GM12892 (cell line): ENCODE measurements at regions not wholly inside any gene's neighbourhood (a gene's known extent, or its start where the extent isn't known, plus 50 kb on each side); places are given as distances from the start of the nearest gene placed in this dataset.

Experiments used
- DNase-seq: peaks from one replicate; pipeline ENCODE4 v3.0.0; 2011; ENCODE audit not compliant: insufficient read length
- FAIRE-seq: peaks from 2 replicates; lab custom pipeline; 2011; peaks lifted over from hg19 to GRCh38; lab: Jason Lieb, UNC
- POLR2A ChIP-seq: IDR thresholded peaks from 2 replicates; pipeline ENCODE4 v1.6.1; 2011; ENCODE audit warnings: low read depth, low read length, control low read depth
- POLR2AphosphoS5 ChIP-seq: IDR thresholded peaks from 2 replicates; pipeline ENCODE4 v1.6.1; 2011; ENCODE audit warnings: low read depth, low read length, control low read depth
- TAF1 ChIP-seq: IDR thresholded peaks from 2 replicates; pipeline ENCODE4 v1.6.1; 2011; ENCODE audit warnings: low read depth, mild to moderate bottlenecking, control low read depth, low read length, borderline replicate concordance

DNA sequence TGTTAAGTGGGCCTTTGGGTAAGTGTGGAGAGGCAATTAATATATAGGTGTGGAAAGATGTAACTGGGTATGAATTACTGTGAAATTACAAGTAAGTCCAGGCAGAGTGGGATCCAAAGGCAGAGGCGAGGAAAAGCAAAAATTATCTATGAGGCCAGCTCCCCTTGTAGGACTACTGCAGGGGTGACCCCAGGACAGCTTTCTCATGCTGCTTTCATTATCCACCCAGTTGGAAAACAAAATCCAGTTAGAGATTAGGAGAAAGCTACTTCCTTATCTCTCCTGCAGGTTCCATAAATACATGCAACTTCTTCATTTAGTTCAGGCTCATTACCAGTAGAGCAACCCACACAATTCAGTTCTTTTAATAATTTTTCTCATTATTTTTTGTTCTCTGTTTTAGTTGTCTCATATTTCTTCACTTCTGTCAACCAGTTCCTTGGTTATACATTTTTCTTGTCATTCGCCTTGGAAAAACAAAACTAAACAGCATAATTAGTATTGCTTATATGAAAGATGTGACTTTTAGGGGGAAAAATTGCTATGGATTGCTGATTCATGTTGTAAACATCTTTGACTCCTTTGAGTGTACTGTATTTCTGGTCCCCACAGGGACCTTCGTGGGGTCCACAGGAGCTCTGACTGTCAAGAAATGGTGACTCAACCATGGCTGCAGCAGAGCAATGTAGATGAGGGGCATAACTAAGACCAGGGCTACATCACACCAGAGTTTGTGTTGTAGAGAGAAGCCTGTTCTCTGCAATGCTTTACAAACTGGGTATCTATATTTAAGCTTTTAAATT, 110.4 kb upstream of the PARD3B start:
- TF ChIP-seq POLR2AphosphoS5, result no peak
- no peak for TF ChIP-seq TAF1
- no peak for TF ChIP-seq POLR2A
- FAIRE-seq (no peak), DNase-seq (no peak)

DNA sequence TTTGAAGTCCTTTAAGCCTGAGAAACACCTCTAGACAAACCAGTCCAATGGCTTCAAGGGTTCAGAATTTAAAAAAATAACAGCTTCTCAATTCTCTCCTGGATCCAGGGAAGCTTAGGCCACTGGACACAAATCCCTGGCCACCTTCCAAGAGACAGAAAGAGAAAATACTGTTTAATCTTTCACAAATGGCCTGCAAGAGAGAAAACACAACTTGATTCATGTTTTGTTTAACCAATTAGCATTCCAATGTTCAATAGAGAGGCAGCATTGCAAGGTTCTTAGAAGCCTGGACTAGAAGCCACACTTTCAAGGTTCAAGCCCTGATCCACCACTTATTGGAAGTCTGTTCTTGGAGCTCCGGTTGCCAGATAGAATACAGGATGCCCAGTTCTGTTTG, 109.0 kb upstream of the PARD3B start:
- DNase-seq (no peak), FAIRE-seq (no peak)
- TF ChIP-seq TAF1, result no peak
- TF ChIP-seq POLR2AphosphoS5, result no peak
- TF ChIP-seq POLR2A, result no peak

DNA sequence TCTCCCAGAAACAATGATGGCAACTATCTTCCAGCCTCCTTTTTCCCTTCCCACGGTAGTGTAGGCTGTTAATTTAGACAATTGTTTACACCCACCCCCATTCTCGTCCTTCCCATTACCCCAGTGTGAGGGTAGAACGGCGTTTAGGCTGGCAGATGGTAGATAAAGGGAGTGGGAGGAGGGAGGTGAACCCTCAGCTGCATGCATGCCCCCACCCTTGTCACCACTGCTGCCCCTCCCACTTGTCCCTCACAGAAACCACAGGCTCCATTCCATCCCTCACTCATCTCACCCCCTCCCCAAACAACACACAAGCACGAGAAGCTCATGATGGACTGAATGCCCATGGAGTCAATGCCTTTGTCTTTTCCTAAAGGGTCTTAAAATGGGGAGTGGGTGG, 107.9 kb upstream of the PARD3B start:
- TF ChIP-seq TAF1 (no peak), POLR2AphosphoS5 (no peak), POLR2A (no peak)
- DNase-seq, result no peak
- FAIRE-seq, result no peak

DNA sequence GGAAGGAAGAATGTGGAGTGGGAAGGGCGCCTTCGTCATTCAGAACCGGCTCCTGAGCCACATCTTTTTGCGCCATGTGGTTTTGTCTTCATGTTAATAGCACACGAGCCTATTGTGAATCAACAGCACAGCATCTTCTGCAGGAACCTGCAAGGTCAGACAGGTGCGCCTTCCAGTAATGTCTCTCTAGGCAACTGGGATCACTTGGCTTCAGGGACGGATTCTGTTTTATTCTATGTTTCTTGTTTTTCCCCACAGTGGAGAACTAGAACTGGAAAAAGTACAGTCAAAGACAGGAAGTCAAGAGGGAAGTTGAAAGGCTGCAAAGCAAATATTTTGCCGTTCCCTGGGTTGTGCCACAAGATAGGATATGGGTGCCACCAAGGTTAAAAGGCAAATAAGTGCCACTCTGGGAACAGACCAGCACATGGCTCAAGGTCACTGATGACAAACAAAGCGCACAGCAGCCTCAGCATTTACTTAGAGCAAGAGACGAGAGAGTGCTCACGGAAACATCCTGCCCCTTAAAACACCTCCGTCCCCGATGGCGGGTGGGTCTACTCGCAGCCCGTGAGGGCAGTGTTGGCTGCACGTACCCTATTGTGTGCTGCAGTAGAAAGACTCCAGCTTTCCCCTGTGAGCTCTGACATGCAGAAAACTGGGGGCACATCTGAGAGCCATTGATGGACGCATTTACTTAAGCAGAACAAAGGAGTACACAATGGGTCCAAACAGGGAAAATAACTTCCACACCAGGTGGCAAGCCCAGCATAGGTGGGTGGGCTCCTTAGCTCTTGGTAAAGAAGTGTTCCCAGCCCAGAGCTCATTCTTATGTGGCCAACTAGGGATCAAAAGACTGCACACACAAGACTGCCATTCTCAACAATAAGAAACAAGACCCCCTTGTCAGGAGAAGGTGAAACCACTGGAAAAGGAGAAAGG, 107.2 kb upstream of the PARD3B start:
- no peak for FAIRE-seq
- no peak for DNase-seq

DNA sequence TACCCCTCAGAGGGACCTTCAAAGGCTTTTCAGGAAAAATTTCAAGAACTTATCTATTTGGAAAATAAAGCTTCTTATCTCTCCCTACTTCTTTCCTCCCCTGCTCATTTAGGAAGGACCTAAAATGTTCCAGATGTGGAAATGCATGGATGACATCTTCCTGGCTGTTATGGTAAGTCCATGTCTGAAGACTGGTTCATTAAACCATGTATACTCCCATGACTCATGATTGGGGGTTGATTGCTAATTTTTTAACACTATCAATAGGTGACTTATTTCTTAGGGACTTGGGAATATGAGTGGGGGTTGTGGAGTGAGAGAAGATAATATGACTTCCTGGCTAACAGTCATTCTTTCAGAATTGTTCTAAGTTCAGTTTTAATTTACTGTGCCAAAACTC, 104.0 kb upstream of the PARD3B start:
- no peak for TF ChIP-seq TAF1
- no peak for TF ChIP-seq POLR2AphosphoS5
- TF ChIP-seq POLR2A, result no peak
- FAIRE-seq (no peak), DNase-seq (no peak)

More for the DNA sequence above, 107.2 kb upstream of the PARD3B start:
- TF ChIP-seq POLR2A, result no peak
- no peak for TF ChIP-seq POLR2AphosphoS5
- no peak for TF ChIP-seq TAF1

GRCh38 chr2:204445149-204445548, 100.1 kb upstream of the PARD3B start:
- TF ChIP-seq TAF1 (no peak), POLR2A (no peak), POLR2AphosphoS5 (no peak)
- no peak for FAIRE-seq
- no peak for DNase-seq

DNA sequence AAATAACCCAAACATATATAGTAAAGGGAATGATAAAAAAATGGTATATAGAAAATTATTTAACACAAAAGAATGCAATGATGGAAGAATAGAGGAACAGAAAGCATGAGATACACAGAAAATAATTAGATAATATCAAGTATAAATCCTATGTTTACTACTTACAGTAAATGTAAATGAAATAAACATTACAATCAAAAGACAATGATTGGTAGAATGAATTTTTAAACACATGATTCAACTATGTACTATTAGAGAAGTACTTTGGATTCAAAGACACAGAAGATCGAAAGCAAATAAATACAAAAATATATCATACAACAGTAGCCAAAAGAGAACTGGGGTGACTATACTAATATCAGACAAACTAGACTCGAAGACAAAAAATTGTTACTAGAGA, 97.6 kb upstream of the PARD3B start:
- TF ChIP-seq POLR2AphosphoS5, result no peak
- no peak for TF ChIP-seq TAF1
- no peak for TF ChIP-seq POLR2A
- no peak for FAIRE-seq

DNA sequence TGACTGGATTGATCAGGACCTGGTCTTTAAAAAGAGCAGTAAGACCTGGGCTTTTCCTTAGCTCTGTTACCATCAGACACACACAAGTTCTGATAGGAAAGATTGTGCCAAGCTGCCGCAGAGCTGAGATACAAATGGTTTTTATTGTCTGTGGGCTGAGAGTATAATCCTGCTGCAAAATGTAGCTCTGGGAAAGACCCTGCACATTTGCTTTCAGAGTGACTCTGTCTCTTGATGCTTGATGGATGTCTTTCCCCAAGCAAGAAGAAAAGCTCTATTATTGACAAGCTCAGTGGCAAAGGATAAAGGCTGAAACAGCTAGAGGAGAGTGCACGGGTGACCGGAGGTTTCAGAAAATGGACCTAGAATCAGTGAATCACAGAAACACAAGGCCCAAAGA, 95.3 kb upstream of the PARD3B start:
- FAIRE-seq (no peak), DNase-seq (no peak)
- TF ChIP-seq POLR2AphosphoS5 (no peak), TAF1 (no peak), POLR2A (no peak)

More for the DNA sequence above, 97.6 kb upstream of the PARD3B start:
- no peak for DNase-seq

DNA sequence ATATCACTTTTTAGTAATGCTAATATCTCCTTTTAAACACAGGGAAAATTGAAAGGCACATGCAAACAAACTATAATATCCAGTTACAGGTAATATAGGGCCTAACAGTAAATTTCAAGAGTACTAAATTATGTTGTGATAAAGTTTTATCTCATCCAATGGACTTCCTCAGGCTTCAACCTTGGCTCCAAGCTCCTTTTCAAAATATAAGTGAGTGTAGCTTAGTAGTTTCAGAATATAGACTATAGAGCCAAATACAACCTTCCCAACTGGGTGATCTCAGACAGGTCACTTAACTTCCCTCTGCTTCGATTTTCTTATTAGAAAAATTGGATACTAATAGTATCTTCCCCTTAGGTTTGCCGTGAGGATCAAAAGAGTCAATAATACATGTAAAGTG, 93.5 kb upstream of the PARD3B start:
- FAIRE-seq (no peak), DNase-seq (no peak)
- no peak for TF ChIP-seq POLR2A
- no peak for TF ChIP-seq POLR2AphosphoS5
- no peak for TF ChIP-seq TAF1

GRCh38 chr2:204452464-204453023, 92.7 kb upstream of the PARD3B start:
- DNase-seq (no peak), FAIRE-seq (no peak)
- TF ChIP-seq TAF1 (no peak), POLR2AphosphoS5 (no peak), POLR2A (no peak)

GRCh38 chr2:204453730-204454167, 91.5 kb upstream of the PARD3B start:
- DNase-seq (no peak), FAIRE-seq (no peak)
- TF ChIP-seq POLR2A, result no peak
- TF ChIP-seq TAF1, result no peak
- no peak for TF ChIP-seq POLR2AphosphoS5
